Gastrocnemius medialis (tissue), 4 donors: ENCODE measurements at regions not wholly inside any gene's neighbourhood (a gene's known extent, or its start where the extent isn't known, plus 50 kb on each side); places are given as distances from the start of the nearest gene placed in this dataset.

Source experiments
- ATAC-seq, 2 donors: fragments of 150-250 bp; one replicate each; pipeline ENCODE4 v1.9.1; 2016
- DNase-seq, 2 donors: peaks; one replicate each; pipeline ENCODE4 v3.0.0-alpha.2; 2019
- H3K27ac ChIP-seq, 4 donors: fragments of 200-600 bp; sonication (generic); 1 replicate in 1 of 4; 2 replicates in 3 of 4; pipeline ENCODE4 v1.5.1; 2016 to 2018; ENCODE audit warnings: mild to moderate bottlenecking in 2 of 4, moderate library complexity in 1 of 4
- H3K27me3 ChIP-seq, 3 donors: fragments of 200-600 bp; sonication (generic) in 2 of 3; 1 replicate in 1 of 3; 2 replicates in 2 of 3; pipeline versions ENCODE4 v1.5.1 to v1.6.0; 2016 to 2019; ENCODE audit warnings: mild to moderate bottlenecking in 1 of 3, moderate library complexity in 1 of 3
- H3K36me3 ChIP-seq, 2 donors: fragments of 200-600 bp; sonication (generic) in 1 of 2; one replicate each; pipeline ENCODE4 v1.5.1; 2017 to 2018
- H3K4me1 ChIP-seq, 2 donors: fragments of 200-600 bp; sonication (generic) in 1 of 2; one replicate each; pipeline ENCODE4 v1.5.1; 2016 to 2017; ENCODE audit warnings: mild to moderate bottlenecking in 2 of 2
- H3K4me3 ChIP-seq, 4 donors: fragments of 200-600 bp; sonication (generic) in 3 of 4; 1 replicate in 1 of 4; 2 replicates in 3 of 4; pipeline ENCODE4 v1.5.1; 2016 to 2019; ENCODE audit warnings: mild to moderate bottlenecking in 2 of 4
- H3K9me3 ChIP-seq, 3 donors: fragments of 200-600 bp; sonication (generic) in 2 of 3; 1 replicate in 1 of 3; 2 replicates in 2 of 3; pipeline ENCODE4 v1.5.1; 2016 to 2019
- CTCF ChIP-seq, 5 experiments: fragments of 450-650 bp in 3 of 5; fragments of 200-600 bp in 2 of 5; sonication (generic) in 2 of 5; IDR thresholded peaks in 4 of 5; conservative IDR thresholded peaks in 1 of 5; 1 replicate in 4 of 5; 2 replicates in 1 of 5; pipeline ENCODE4 v1.5.1; 2016 to 2019; ENCODE audit warnings: antibody characterized with exemption in 5 of 5, mild to moderate bottlenecking in 3 of 5, moderate library complexity in 3 of 5
- POLR2A ChIP-seq, 2 donors: fragments of 450-650 bp; IDR thresholded peaks; one replicate each; pipeline ENCODE4 v1.6.1; 2017; ENCODE audit warnings: antibody characterized with exemption in 2 of 2, mild to moderate bottlenecking in 2 of 2, moderate library complexity in 2 of 2
- in situ Hi-C, 4 donors: fragments of 200-750 bp; cut with MboI; loops; one replicate each; pipeline versions ENCODE4 v1.15.0 to v1.8.0; 2017; ENCODE audit warnings: low sequenced_read_pairs in 4 of 4
- intact Hi-C: fragments of 100-400 bp; cut with DNase I; formaldehyde crosslinking; loops from one replicate; pipeline ENCODE4 v1.15.1; 2023; ENCODE audit warnings: low total_unique reads

- Histone ChIP-seq H3K36me3 (no peaks in the 10 kb centered on the region), H3K27ac (no peak overlapping the region), H3K4me3 (no peak overlapping the region), H3K27me3 (no peaks in the 10 kb centered on the region), H3K9me3 (no peaks in the 10 kb centered on the region), H3K4me1 (no peaks in the 10 kb centered on the region)
- ATAC-seq (no peak), DNase-seq (no peak)
- TF ChIP-seq CTCF (IDR thresholded peaks at IDR 0.05 in 4 of 5, conservative IDR thresholded peaks at IDR 0.05 in 1 of 5) = no peak
- no peak for TF ChIP-seq POLR2A (IDR thresholded peaks at IDR 0.05)
- in situ Hi-C loops (no loop called here), intact Hi-C loops (no loop called here)
Measured at GRCh38 chr2:160721089-160722040, 227.8 kb upstream of the RBMS1 start.

GRCh38 chr2:160726046-160726445 is 232.4 kb upstream of the RBMS1 start:
- ATAC-seq (no peak), DNase-seq (no peak)
- Histone ChIP-seq H3K4me3 (no peak overlapping the region), H3K36me3 (no peaks in the 10 kb centered on the region), H3K27ac (no peak overlapping the region), H3K4me1 (no peaks in the 10 kb centered on the region), H3K27me3 (no peaks in the 10 kb centered on the region), H3K9me3 (no peaks in the 10 kb centered on the region)
- intact Hi-C loops (no loop called here), in situ Hi-C loops (no loop called here)
- no peak for TF ChIP-seq POLR2A (IDR thresholded peaks at IDR 0.05)
- no peak for TF ChIP-seq CTCF (IDR thresholded peaks at IDR 0.05 in 4 of 5, conservative IDR thresholded peaks at IDR 0.05 in 1 of 5)

- H3K36me3 ChIP-seq = no peaks in the 10 kb centered on the region
- ATAC-seq (no peak), DNase-seq (no peak)
- H3K9me3 ChIP-seq = no peaks in the 10 kb centered on the region
- H3K4me1 ChIP-seq = no peaks in the 10 kb centered on the region
- no peak overlapping the region for H3K27ac ChIP-seq
- TF ChIP-seq POLR2A (IDR thresholded peaks at IDR 0.05) (no peak), CTCF (IDR thresholded peaks at IDR 0.05 in 4 of 5, conservative IDR thresholded peaks at IDR 0.05 in 1 of 5) (no peak)
- no peaks in the 10 kb centered on the region for H3K27me3 ChIP-seq
- intact Hi-C loops (no loop called here), in situ Hi-C loops (no loop called here)
- no peak overlapping the region for H3K4me3 ChIP-seq
Measured at GRCh38 chr2:160730296-160730995, 236.8 kb upstream of the RBMS1 start.

- intact Hi-C loops = no loop called here
- TF ChIP-seq CTCF (IDR thresholded peaks at IDR 0.05 in 4 of 5, conservative IDR thresholded peaks at IDR 0.05 in 1 of 5) = no peak
- no peak for TF ChIP-seq POLR2A (IDR thresholded peaks at IDR 0.05)
- no peak for ATAC-seq
Measured at GRCh38 chr2:160731415-160731814, 237.8 kb upstream of the RBMS1 start.

More at GRCh38 chr2:160731415-160731814, 237.8 kb upstream of the RBMS1 start:
- H3K27me3 ChIP-seq = no peaks in the 10 kb centered on the region
- H3K4me3 ChIP-seq = no peak overlapping the region
- H3K27ac ChIP-seq = no peak overlapping the region
- DNase-seq = no peak
- H3K4me1 ChIP-seq = no peaks in the 10 kb centered on the region
- no peaks in the 10 kb centered on the region for H3K36me3 ChIP-seq
- H3K9me3 ChIP-seq = no peaks in the 10 kb centered on the region
- in situ Hi-C loops = no loop called here
